SIG-M5 treated with dmso at 0.1 percent for 504 hours (cell line): ENCODE measurements at regions not wholly inside any gene's neighbourhood (a gene's known extent, or its start where the extent isn't known, plus 50 kb on each side); places are given as distances from the start of the nearest gene placed in this dataset.
A peak's percentile ranks its signal among the peaks of the same experiment; 100 is the strongest.
"Not testable (repeated sequence)": the region's sequence is repeated elsewhere in the genome, so short reads cannot be mapped to it uniquely, and the experiment has no call there.

Experiments used
- DNase-seq: peaks from one replicate; lab custom pipeline; 2025; ENCODE audit not compliant: unreplicated experiment; lab: John Stamatoyannopoulos, UW

DNA sequence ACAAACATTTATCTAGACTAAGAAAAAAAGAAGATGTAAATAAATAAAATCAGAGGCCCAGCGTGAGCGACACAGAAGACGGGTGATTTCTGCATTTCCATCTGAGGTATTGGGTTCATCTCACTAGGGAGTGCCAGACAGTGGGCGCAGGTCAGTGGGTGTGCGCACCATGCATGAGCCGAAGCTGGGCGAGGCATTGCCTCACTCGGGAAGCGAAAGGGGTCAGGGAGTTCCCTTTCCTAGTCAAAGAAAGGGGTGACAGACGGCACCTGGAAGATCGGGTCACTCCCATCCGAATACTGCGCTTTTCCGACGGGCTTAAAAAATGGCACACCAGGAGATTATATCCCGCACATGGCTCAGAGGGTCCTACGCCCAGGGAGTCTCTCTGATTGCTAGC lies 79.5 kb upstream of the ABCD2 start:
- not testable (repeated sequence) for DNase-seq

DNA sequence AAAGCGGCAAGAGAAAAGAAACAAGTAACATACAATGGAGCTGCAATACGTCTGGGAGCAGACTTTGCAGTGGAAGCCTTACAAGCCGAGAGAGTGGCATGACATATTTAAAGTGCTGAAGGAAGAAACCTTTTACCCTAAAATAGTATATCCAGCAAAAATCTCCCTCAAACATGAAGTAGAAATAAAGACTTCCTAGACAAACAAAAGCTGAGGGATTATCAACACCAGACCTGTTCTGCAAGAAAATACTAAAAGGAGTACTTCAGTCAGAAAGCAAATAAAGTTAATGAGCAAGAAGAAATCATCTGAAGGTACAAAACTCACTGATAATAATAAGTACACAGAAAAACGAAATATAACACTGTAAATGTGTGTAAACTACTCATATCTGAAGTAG lies 77.5 kb upstream of the ABCD2 start:
- DNase-seq, result no peak

DNA sequence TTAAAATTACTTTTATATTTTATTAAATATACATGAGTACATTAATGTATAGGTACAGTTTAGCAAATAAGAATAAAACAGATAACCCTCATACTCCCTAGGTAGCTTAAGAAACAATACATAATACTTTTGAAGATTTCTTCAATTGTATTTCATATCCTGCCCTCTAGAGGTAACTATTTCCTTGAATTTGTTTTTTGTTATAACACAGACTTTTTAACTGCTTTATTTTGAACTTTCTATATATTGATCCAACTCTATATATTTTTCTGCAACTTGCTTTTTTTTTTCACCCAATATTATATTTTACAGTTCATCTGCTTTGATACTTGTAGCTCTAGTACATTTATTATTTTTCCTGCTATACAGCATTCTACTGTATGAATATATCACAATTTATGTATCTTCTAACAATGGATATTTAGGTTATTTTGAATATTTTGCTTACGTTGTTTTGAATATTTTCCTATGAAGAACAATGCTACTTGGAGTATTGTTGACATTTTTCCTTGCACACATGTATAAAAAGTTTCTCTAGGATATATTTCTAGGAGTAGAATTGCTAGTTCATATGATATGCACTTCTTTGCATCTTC lies 72.8 kb upstream of the ABCD2 start:
- peak; percentile 16 for DNase-seq

DNA sequence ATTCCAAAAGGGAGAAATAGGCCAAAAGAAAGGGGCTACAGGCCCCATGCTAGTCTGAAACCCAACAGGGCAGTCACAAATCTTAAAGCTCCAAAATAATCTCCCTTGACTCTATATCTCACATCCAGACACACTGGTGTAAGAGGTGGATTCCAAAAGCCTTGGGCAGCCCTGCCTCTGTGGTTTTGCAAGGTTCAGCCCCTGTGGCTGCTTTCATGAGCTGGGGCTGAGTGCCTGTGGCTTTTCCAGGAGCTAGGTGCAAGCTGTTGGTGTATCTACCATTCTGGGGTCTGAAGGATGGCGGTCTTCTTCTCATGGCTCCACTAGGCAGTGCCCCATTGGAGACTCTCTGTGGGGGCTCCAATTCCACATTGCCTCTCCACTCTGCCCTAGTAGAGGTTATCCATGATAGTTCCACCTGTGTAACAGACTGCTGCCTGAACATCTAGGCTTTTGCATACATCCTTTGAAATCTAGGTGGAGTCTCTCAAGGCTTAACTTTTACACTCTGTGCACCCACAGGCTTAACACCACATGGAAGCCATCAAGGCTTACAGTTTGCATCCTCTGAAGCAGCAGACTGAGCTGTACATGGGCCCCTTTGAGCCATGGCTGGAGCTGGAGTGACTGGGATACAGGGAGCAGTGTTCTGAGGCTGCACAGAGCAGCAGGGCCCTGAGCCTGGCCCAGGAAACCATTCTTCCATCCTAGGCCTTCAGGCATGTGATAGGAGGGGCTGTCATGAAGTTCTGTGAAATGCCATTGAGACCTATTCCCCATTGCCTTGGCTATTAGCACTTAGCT lies 66.5 kb upstream of the ABCD2 start:
- DNase-seq, result no peak

DNA sequence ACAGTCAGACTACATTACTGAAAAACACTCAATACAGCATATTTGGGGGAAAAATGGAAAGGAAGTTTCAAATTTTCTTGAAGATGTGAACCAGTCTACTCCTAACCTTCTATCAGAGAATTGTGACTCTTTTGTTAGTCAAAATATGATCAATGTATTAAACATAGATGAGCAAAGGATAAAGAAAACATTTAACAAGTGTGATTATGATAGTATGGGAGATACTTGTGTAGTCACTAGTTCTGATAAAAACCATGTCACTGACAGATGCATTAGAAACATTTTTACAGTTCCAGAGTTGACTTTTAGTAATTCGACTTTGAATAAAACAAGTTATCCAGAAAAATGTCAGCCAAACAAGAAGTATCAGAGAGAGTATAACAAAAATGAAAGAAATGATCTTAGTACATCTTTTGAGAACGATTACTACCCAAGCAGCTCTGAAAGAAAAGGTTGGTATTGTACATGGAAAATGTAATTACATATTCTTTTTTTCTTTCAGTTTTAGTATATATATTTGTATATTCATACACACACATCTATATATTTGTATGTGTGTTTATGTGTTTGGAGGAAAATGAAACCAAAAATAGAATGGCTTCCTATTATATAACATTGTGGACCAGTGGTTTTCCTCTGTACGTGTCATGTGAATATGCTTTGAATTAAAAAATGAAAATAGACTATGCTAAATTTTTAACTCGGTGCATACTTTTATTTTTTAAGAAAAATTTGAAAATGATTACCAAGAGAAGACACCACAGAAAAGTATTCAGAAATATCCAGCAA lies 63.3 kb upstream of the ABCD2 start:
- no peak for DNase-seq

DNA sequence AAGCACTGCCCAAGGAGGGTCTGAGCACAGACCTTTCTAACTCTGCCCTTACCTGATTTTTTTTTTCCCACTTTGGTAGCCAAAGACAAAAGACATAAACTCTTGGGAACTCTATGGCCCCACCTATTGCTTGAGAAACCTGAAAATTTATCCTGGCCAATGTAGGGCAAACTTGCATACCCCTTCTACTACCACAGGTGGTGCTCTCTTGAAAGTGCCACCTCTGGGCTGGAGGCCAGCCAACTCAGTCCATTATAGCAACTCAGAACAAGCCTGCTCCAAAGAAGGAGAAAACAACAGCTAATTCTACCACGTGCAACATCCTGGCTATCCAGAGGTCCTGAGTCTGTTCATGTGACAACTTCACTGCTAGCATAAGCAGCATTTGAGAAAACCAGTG lies 55.7 kb upstream of the ABCD2 start:
- DNase-seq, result no peak

DNA sequence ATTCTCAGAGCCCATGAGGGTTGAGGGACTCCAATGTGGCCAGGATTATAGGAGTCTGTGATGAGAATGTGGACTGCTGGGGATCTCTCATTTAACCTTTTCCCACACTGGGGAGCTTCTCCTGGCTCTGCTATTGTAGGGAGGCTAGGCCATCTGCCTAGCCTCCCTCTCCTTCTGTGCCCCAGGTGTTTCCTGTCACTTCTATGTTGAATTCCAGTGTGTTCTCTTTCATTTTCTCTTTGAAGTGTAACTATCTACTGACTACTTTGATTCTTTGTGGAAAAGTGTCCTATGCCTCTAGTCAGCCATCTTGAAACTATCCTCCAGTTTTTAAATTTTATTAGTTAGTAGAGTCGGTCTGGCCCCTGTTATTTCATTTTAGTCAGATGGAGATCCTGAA lies 53.4 kb upstream of the ABCD2 start:
- DNase-seq, result no peak

DNA sequence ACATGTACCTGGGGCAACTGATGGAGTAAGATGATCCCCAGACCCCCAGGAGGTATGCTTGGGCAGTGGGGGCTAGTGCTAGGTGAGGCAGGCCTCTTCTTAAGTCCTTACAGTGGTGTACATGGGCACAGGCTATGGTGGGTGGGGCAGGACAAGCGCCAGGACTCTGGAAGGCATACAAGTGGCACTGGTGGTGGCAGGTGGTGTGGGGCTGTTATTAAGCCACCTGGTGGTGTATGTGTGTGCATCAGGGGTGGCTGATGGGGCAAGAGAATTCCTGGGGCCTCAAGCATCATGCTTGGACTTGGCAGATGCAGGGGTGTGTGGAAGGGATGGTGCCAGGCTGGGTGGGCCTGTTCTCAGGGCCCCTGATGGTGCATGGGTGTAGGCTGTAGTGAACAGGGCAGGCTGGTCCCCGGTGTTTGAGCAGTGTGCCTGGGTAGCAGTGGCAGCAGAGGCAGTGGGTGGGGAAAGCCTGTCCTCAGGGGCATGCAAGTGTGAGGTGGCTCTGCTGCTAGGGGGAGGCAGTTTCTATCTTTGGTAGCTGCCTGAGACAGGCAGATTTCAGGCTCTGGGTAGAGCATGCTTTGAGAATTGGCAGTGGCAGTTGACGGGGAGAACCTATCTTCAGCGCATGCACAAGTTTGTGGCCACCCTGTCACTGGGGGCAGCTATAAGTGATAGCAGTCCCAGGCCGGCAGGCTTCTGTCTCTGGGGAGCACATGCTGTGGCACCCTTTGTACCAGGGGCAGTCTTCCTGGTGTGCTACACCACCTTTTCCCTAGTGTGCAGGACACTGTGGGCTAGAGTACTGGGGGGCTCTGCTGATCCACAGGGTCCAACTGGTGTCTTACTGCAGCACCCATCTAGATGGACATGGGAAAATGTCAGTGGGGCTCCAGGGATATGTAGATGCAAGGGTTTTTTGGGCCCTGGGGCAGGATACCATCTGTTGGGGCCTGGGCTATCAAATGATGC lies 52.6 kb upstream of the ABCD2 start:
- DNase-seq, result no peak

DNA sequence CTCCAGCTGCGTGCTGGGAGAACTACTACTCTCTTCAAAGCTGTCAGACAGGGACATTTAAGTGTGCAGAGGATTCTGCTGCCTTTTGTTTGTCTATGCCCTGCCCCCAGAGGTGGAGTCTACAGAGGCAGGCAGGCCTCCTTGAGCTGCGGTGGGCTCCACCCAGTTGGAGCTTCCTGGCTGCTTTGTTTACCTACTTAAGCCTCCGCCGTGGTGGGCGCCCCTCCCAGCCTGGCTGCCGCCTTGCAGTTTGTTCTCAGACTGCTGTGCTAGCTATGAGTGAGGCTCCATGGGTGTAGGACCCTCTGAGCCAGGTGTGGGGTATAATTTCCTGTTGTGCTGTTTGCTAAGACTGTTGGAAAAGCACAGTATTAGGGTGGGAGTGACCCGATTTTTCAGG lies 49.9 kb upstream of the ABCD2 start:
- not testable (repeated sequence) for DNase-seq
